Sigmoid colon (tissue), 6 donors: ENCODE measurements at regions not wholly inside any gene's neighbourhood (a gene's known extent, or its start where the extent isn't known, plus 50 kb on each side); places are given as distances from the start of the nearest gene placed in this dataset.
"Not testable (repeated sequence)": the region's sequence is repeated elsewhere in the genome, so short reads cannot be mapped to it uniquely, and the experiment has no call there.

ENCODE experiments used
- DNase-seq: peaks from one replicate; pipeline ENCODE4 v3.0.0-alpha.2; 2019
- H3K27ac ChIP-seq, 4 donors: fragments of 200-600 bp; sonication (generic); one replicate each; pipeline ENCODE4 v1.5.1; 2016 to 2019; ENCODE audit warnings: mild to moderate bottlenecking in 1 of 4
- H3K27me3 ChIP-seq, 3 donors: fragments of 200-600 bp; sonication (generic); one replicate each; pipeline ENCODE4 v1.5.1; 2019; ENCODE audit warnings: mild to moderate bottlenecking in 1 of 3
- H3K36me3 ChIP-seq, 4 donors: fragments of 200-600 bp; sonication (generic); one replicate each; pipeline ENCODE4 v1.5.1; 2016 to 2019
- H3K4me1 ChIP-seq, 4 donors: fragments of 200-600 bp; sonication (generic); one replicate each; pipeline ENCODE4 v1.5.1; 2017 to 2019
- H3K4me3 ChIP-seq, 4 donors: fragments of 200-600 bp; sonication (generic); one replicate each; pipeline ENCODE4 v1.5.1; 2017 to 2019; ENCODE audit warnings: mild to moderate bottlenecking in 2 of 4, moderate library complexity in 1 of 4
- H3K9me3 ChIP-seq, 4 donors: fragments of 200-600 bp in 3 of 4; sonication (generic) in 3 of 4; one replicate each; pipeline versions ENCODE4 v1.5.1 to v1.6.1; 2013 to 2019
- EP300 ChIP-seq, 4 donors: sonication (generic); formaldehyde crosslinking; IDR thresholded peaks; one replicate each; pipeline ENCODE4 v1.6.1; 2017; ENCODE audit warnings: antibody characterized with exemption in 4 of 4
- POLR2A ChIP-seq, 2 donors: fragments of 450-650 bp; IDR thresholded peaks; one replicate each; pipeline ENCODE4 v1.6.1; 2016; ENCODE audit warnings: antibody characterized with exemption in 2 of 2, mild to moderate bottlenecking in 2 of 2, moderate library complexity in 2 of 2
- POLR2AphosphoS5 ChIP-seq, 4 donors: sonication (generic); formaldehyde crosslinking; IDR thresholded peaks; one replicate each; pipeline ENCODE4 v1.6.1; 2017; ENCODE audit warnings: antibody characterized with exemption in 4 of 4
- WGBS, 2 donors: extraction: QIAGEN DNeasy Blood & Tissue Kit; methylation state at CpG; one replicate each; pipeline ENCODE4 v1.1.7; 2013; 5-methylcytosine and 5-hydroxymethylcytosine counted together
- intact Hi-C: fragments of 100-400 bp; cut with DNase I; formaldehyde crosslinking; loops from one replicate; pipeline ENCODE4 v1.15.1; 2023
- TF ChIP-seq, protein P1 (sequence below), 4 experiments: fragments of 450-650 bp in 3 of 4; fragments of 200-600 bp in 1 of 4; IDR thresholded peaks; one replicate each; pipeline ENCODE4 v1.5.1; 2016 to 2019; ENCODE audit warnings: antibody characterized with exemption in 4 of 4, mild to moderate bottlenecking in 3 of 4, moderate library complexity in 2 of 4
- donor health status: healthy with polysubstance abuse.
- donor health status: healthy.

DNA sequence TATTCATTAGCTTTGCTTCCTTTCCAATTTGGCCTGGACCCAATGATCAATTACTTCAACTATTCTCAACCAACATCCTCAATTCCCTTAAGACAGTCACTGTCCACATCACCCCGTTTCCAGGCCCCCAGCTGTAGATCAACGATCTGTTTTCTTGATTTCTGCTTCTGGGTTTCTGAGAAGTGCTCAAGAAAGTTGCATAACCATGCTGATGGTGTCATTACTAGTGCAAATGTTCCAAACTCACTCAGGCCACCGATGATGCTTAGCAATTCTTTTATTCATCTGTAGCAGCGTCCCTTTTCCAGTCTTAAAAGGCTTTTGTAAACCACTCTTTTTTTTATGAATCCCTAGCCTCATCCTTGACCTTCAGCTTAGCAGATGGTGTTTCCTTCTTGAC lies 155.8 kb upstream of the PTGFR start:
- H3K4me3 ChIP-seq = no peak overlapping the region
- TF ChIP-seq EP300 (IDR thresholded peaks at IDR 0.05) = no peak
- TF ChIP-seq POLR2AphosphoS5 (IDR thresholded peaks at IDR 0.05) = no peak
- TF ChIP-seq, protein P1, sequence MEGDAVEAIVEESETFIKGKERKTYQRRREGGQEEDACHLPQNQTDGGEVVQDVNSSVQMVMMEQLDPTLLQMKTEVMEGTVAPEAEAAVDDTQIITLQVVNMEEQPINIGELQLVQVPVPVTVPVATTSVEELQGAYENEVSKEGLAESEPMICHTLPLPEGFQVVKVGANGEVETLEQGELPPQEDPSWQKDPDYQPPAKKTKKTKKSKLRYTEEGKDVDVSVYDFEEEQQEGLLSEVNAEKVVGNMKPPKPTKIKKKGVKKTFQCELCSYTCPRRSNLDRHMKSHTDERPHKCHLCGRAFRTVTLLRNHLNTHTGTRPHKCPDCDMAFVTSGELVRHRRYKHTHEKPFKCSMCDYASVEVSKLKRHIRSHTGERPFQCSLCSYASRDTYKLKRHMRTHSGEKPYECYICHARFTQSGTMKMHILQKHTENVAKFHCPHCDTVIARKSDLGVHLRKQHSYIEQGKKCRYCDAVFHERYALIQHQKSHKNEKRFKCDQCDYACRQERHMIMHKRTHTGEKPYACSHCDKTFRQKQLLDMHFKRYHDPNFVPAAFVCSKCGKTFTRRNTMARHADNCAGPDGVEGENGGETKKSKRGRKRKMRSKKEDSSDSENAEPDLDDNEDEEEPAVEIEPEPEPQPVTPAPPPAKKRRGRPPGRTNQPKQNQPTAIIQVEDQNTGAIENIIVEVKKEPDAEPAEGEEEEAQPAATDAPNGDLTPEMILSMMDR (IDR thresholded peaks at IDR 0.05) = no peak
- no peak for TF ChIP-seq POLR2A (IDR thresholded peaks at IDR 0.05)
- 68 to 77% methylated on average over 4 of the region's 4 CpGs for WGBS, 2 donors
- H3K27me3 ChIP-seq = no peaks in the 10 kb centered on the region
- H3K36me3 ChIP-seq = no peaks in the 10 kb centered on the region
- intact Hi-C loops = no loop called here
- H3K27ac ChIP-seq = peak overlapping the region in 1 of 4 donors; percentile 6
- H3K4me1 ChIP-seq = no peaks in the 10 kb centered on the region
- H3K9me3 ChIP-seq = no peaks in the 10 kb centered on the region
- no peak for DNase-seq

DNA sequence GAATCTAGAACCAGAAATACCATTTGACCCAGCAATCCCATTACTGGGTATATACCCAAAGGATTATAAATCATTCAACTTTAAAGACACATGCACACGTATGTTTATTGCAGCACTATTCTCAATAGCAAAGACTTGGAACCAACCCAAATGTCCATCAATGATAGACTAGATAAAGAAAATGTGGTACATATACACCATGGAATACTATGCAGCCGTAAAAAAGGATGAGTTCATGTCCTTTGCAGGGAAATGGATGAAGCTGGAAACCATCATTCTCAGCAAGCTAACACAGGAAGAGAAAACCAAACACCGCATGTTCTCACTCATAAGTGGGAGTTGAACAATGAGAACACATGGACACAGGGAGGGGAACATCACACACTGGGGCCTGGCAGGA lies 154.0 kb upstream of the PTGFR start:
- H3K4me3 ChIP-seq, intact Hi-C loops, H3K9me3 ChIP-seq, H3K27ac ChIP-seq, H3K36me3 ChIP-seq, H3K4me1 ChIP-seq, H3K27me3 ChIP-seq, DNase-seq: not testable (repeated sequence)
- 68 to 82% methylated on average over 3 of the region's 3 CpGs for WGBS, 2 donors

DNA sequence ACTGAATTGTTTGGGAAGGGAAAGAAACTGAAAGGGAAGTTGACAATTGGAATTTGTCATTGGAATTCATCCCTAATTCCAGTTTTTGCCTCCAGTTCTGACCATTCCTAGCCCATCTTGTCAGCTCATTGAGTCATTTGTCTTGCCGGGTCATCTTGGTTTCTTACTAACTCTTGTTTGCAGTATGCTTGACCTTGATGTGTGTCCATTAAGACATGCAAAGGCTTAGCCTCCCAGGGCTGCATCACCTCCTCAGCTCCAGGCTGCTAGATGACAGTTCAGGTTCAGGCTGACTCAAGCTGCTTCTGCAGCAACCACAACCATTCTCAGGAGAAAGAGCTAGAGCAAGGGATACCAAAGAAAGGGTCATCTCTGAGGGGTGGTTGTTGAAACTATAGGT lies 151.3 kb upstream of the PTGFR start:
- Histone ChIP-seq H3K4me3 (no peak overlapping the region), H3K27me3 (no peaks in the 10 kb centered on the region), H3K9me3 (no peaks in the 10 kb centered on the region), H3K4me1 (no peaks in the 10 kb centered on the region), H3K36me3 (no peaks in the 10 kb centered on the region), H3K27ac (no peak overlapping the region)
- WGBS, 2 donors = 81 to 88% methylated on average over 1 of the region's 1 CpG
- no peak for DNase-seq
- no peak for TF ChIP-seq POLR2A (IDR thresholded peaks at IDR 0.05)
- TF ChIP-seq, protein P1 (IDR thresholded peaks at IDR 0.05) = no peak
- no peak for TF ChIP-seq POLR2AphosphoS5 (IDR thresholded peaks at IDR 0.05)
- TF ChIP-seq EP300 (IDR thresholded peaks at IDR 0.05) = no peak
- intact Hi-C loops = no loop called here

DNA sequence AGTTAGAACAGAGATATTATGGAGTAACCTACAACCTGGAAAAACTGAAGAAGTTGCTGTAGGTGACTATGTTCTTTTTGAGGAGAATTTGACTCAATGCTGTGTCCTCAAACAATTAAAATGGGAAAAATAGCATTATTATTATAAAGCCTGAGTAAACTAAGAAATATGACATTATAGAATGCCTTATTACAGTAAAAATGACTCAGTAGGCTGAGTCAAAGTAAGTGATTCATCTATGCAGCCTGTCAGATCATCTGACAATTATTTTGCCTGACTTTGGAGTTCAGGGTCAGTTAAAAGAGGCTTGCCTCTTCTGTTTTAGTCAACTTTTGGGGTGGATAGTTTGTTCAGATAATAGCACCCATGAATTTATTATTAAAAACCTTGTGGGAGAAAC lies 150.8 kb upstream of the PTGFR start:
- H3K36me3 ChIP-seq = no peaks in the 10 kb centered on the region
- no peak overlapping the region for H3K27ac ChIP-seq
- no peaks in the 10 kb centered on the region for H3K27me3 ChIP-seq
- no peaks in the 10 kb centered on the region for H3K4me1 ChIP-seq
- H3K4me3 ChIP-seq = no peak overlapping the region
- no peaks in the 10 kb centered on the region for H3K9me3 ChIP-seq
- intact Hi-C loops = no loop called here
- TF ChIP-seq EP300 (IDR thresholded peaks at IDR 0.05) = no peak
- no peak for TF ChIP-seq POLR2AphosphoS5 (IDR thresholded peaks at IDR 0.05)
- TF ChIP-seq, protein P1 (IDR thresholded peaks at IDR 0.05) = no peak
- TF ChIP-seq POLR2A (IDR thresholded peaks at IDR 0.05) = no peak
- DNase-seq = no peak

DNA sequence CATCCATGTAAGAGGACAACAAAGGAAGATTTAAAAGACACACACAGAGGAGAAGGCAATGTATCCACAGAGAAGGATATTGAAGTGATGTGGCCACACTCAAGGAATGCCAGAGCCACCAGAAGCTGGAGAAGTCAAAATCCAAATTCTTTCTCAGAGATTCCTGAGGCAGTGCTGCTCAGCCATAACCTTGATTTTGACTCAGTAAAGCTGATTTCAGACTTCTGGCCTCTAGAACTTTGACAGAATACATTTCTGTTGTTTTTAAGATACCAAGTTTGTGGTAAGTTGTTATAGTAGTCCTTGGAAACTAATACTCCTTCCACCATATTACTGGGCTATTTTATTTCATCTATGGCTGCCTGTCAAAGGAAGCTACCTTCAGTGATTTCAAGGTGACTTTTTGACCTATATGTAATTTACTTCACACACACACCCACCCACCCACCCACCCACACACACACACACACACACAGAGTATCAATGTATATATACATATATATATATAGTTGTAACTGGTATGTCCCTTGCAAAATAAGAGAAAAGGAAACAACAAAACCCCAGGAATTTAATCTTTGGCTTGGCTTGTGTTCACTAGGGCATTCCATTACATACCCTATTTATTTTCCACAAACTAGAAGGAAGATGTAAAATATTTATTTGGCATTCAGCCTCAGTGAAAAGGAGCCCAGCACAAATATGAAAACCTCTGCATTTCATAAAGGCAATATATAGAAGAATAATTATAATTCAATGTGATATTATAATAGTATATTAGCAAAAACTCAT lies 142.1 kb upstream of the PTGFR start:
- Histone ChIP-seq H3K9me3 (no peaks in the 10 kb centered on the region), H3K4me3 (no peak overlapping the region), H3K36me3 (no peaks in the 10 kb centered on the region), H3K4me1 (no peaks in the 10 kb centered on the region), H3K27ac (no peak overlapping the region), H3K27me3 (no peaks in the 10 kb centered on the region)
- TF ChIP-seq POLR2A (IDR thresholded peaks at IDR 0.05) = no peak
- TF ChIP-seq, protein P1 (IDR thresholded peaks at IDR 0.05) = no peak
- no peak for DNase-seq
- intact Hi-C loops = no loop called here
